WERI-Rb-1 (cell line): ENCODE measurements at regions not wholly inside any gene's neighbourhood (a gene's known extent, or its start where the extent isn't known, plus 50 kb on each side); places are given as distances from the start of the nearest gene placed in this dataset.

Experiments
- DNase-seq: peaks from one replicate; pipeline ENCODE4 v3.0.0-alpha.2; 2020
- H3K27ac ChIP-seq: fragments of 250-450 bp; sonication (Bioruptor Pico); 2 replicates; pipeline ENCODE4 v1.5.1; 2020; ENCODE audit warnings: mild to moderate bottlenecking, moderate library complexity
- H3K27me3 ChIP-seq: fragments of 250-450 bp; sonication (Bioruptor Pico); 2 replicates; pipeline ENCODE4 v1.5.1; 2021; ENCODE audit warnings: mild to moderate bottlenecking, low read depth, moderate library complexity; ENCODE audit not compliant: insufficient read depth, severe bottlenecking
- H3K36me3 ChIP-seq: fragments of 250-450 bp; sonication (Bioruptor Pico); 2 replicates; pipeline ENCODE4 v1.5.1; 2020; ENCODE audit warnings: mild to moderate bottlenecking, moderate library complexity
- H3K4me3 ChIP-seq: 2 replicates; pipeline ENCODE4 v1.5.1; 2011; ENCODE audit warnings: low read depth, mild to moderate bottlenecking, control low read depth, low read length
- H3K9me3 ChIP-seq: fragments of 250-450 bp; sonication (Bioruptor Pico); 2 replicates; pipeline ENCODE4 v1.5.1; 2021; ENCODE audit warnings: mild to moderate bottlenecking, moderate library complexity; ENCODE audit not compliant: severe bottlenecking
- CTCF ChIP-seq: IDR thresholded peaks from 2 replicates; pipeline ENCODE4 v1.5.1; 2011; ENCODE audit warnings: low read depth, mild to moderate bottlenecking, control low read depth, inconsistent platforms, low read length

GRCh38 chr5:62717301-62717933 is 138.8 kb downstream of the LRRC70 start:
- Histone ChIP-seq H3K4me3 (no peak overlapping the region), H3K27ac (no peak overlapping the region), H3K9me3 (no peaks in the 10 kb centered on the region), H3K36me3 (no peaks in the 10 kb centered on the region), H3K27me3 (no peaks in the 10 kb centered on the region)
- DNase-seq: no peak
- TF ChIP-seq CTCF: no peak

DNA sequence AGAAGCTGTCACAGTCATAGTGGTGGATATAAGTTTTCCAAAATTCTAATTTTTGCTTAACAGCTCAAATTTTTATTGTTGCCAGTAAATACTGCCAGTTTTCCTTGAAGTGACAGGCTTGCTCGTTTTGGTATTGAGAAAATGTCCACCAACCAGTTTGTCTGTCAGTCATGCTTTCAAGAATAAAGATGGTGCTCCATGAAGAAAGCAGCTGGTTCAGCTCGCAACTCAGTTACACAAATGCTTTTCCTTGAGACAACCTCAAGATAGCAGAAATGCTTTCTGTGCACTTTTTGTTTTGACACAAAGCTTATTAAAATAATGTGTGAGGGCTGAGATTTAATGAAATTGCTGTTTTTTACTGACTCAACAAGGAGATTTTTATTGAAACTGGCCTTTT is 135.7 kb downstream of the LRRC70 start:
- Histone ChIP-seq H3K4me3 (no peak overlapping the region), H3K9me3 (no peaks in the 10 kb centered on the region), H3K27ac (no peak overlapping the region), H3K27me3 (peaks cover 3% of the 10 kb centered on the region), H3K36me3 (no peaks in the 10 kb centered on the region)
- no peak for TF ChIP-seq CTCF
- no peak for DNase-seq

DNA sequence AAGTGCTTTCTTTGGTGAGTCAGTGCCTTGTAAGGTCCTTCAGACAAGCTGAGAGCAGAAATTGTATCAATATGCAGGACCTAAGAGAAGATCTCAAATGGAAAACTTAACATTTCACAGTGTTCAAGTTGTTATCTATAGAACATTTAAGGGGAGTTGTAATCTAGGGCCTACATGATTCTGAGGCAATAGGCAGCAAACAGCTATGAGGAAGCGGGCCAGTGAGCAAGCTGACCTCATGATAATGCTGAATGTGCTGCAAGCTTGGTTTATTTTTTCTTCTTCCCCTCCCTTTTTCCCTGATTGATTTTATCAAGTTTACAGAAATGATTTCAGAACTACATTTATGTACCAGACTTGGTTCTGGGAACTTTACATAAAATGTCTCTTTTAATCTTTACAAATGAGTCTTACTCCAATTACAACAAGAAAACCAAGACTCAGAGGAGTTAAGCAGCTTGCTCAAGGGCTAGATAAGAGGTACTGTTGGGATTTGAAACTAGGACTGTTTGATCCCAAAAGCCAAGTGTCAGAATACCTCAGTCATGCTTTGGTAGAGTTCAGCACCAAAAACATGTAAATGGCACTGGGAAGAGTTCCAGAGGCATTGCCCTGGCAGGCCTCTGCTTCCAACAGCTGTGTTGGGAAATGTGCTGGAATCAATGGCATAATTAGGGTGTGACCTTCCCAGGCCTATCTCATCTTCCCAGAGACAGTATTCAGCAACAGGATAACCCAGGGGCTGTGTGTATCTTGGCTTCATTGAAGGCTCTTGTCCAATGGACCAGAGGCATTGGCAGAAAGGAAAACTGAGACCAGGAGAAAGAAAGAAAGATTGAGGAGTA is 130.1 kb downstream of the LRRC70 start:
- no peak overlapping the region for H3K27ac ChIP-seq
- TF ChIP-seq CTCF: no peak
- peaks cover 8% of the 10 kb centered on the region for H3K27me3 ChIP-seq

DNA sequence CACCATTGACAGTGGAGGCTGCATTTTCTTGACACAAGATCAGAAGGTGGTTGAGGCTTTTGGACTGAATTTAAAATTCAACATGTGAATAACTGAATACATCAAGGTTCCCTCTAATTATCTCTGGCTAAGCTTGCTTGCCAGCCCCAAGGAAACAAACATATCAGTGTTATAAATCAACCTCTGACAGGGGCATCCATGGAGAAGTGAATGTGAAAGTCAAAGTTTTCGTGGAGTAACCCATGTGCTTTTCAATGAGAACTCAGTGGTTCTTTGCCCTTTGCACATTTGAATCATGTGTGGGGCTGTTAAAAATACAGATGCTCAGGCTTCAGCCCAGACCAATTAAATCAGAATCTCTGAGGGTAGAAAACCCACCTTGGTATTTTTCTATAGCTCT is 128.9 kb downstream of the LRRC70 start:
- TF ChIP-seq CTCF: no peak
- Histone ChIP-seq H3K27me3 (peaks cover 8% of the 10 kb centered on the region), H3K4me3 (no peak overlapping the region), H3K27ac (no peak overlapping the region), H3K36me3 (no peaks in the 10 kb centered on the region), H3K9me3 (no peaks in the 10 kb centered on the region)
- no peak for DNase-seq

More for the DNA sequence above, 130.1 kb downstream of the LRRC70 start:
- Histone ChIP-seq H3K4me3 (no peak overlapping the region), H3K9me3 (no peaks in the 10 kb centered on the region), H3K36me3 (no peaks in the 10 kb centered on the region)
- no peak for DNase-seq

GRCh38 chr5:62707131-62707530 is 128.5 kb downstream of the LRRC70 start:
- no peak overlapping the region for H3K4me3 ChIP-seq
- H3K36me3 ChIP-seq: no peaks in the 10 kb centered on the region
- TF ChIP-seq CTCF: no peak
- no peak for DNase-seq
- no peaks in the 10 kb centered on the region for H3K9me3 ChIP-seq
- peaks cover 8% of the 10 kb centered on the region for H3K27me3 ChIP-seq
- no peak overlapping the region for H3K27ac ChIP-seq

- Histone ChIP-seq H3K27me3 (peaks cover 6% of the 10 kb centered on the region), H3K27ac (no peak overlapping the region), H3K4me3 (no peak overlapping the region), H3K36me3 (no peaks in the 10 kb centered on the region), H3K9me3 (no peaks in the 10 kb centered on the region)
- no peak for TF ChIP-seq CTCF
- no peak for DNase-seq
These were observed 126.4 kb downstream of the LRRC70 start for GRCh38 chr5:62705022-62705421.
